ENCODE measurements at regions not wholly inside any gene's neighbourhood (a gene's known extent, or its start where the extent isn't known, plus 50 kb on each side); places are given as distances from the start of the nearest gene placed in this dataset.

DNA sequence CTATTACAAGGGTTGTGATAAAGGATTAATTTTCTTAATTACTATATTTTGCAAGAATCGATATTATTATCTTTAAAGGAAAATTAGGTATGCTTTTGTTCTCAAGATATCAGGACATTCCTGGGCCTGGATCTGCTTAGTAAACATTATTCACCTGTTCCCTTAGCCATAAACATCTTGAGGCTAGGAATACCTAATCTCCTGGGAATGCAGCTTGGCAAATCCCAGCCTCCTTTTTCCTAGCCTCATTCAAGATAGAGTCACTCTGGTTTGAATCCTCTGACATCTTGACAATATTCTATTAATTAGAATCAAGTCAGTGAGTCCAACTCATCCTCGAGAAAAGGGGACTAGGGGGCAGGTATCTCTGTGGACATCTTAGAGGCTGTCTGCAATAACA lies 327.1 kb downstream of the STIM2 start:
- intact Hi-C loops (cut with DNase I; ENCODE audit: low total_unique reads): no loop called here

DNA sequence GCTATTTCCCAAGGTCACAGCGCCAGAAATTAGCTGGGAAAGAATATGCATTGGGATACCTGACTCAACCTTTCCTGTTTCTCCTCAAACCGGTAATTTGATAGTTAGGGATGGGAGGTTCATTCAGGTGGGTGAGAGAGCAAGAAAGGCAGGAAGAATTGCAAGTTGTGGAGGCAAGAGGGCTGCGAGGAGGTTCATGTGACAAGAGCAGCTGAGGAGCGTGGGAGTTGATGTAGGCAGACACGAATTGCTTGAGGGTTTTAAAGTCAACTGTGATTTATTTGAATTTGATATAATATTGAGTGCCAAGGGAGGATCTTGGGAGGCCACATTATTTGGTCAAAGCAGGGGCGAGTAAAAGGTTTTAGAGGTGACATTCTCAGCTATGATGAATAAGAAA lies 329.0 kb downstream of the STIM2 start:
- intact Hi-C loops (cut with DNase I; ENCODE audit: low total_unique reads): no loop called here
- TF ChIP-seq POLR2A (IDR thresholded peaks at IDR 0.05): no peak
- TF ChIP-seq, protein P1, sequence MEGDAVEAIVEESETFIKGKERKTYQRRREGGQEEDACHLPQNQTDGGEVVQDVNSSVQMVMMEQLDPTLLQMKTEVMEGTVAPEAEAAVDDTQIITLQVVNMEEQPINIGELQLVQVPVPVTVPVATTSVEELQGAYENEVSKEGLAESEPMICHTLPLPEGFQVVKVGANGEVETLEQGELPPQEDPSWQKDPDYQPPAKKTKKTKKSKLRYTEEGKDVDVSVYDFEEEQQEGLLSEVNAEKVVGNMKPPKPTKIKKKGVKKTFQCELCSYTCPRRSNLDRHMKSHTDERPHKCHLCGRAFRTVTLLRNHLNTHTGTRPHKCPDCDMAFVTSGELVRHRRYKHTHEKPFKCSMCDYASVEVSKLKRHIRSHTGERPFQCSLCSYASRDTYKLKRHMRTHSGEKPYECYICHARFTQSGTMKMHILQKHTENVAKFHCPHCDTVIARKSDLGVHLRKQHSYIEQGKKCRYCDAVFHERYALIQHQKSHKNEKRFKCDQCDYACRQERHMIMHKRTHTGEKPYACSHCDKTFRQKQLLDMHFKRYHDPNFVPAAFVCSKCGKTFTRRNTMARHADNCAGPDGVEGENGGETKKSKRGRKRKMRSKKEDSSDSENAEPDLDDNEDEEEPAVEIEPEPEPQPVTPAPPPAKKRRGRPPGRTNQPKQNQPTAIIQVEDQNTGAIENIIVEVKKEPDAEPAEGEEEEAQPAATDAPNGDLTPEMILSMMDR (IDR thresholded peaks at IDR 0.05): no peak
- H3K4me3 ChIP-seq (ENCODE audit: low read depth, poor library complexity, severe bottlenecking): no peak overlapping the region
- DNase-seq (ENCODE audit: low spot score in 2 of 2): no peak
- 51 to 52% methylated on average over 6 of the region's 6 CpGs for WGBS, 2 donors

More for the DNA sequence above, 327.1 kb downstream of the STIM2 start:
- H3K4me3 ChIP-seq (ENCODE audit: low read depth, poor library complexity, severe bottlenecking): no peak overlapping the region
- TF ChIP-seq, protein P1 (IDR thresholded peaks at IDR 0.05): no peak
- TF ChIP-seq POLR2A (IDR thresholded peaks at IDR 0.05): no peak
- DNase-seq (ENCODE audit: low spot score in 2 of 2): no peak
- WGBS, 2 donors: 77 to 87% methylated on average over 2 of the region's 2 CpGs

DNA sequence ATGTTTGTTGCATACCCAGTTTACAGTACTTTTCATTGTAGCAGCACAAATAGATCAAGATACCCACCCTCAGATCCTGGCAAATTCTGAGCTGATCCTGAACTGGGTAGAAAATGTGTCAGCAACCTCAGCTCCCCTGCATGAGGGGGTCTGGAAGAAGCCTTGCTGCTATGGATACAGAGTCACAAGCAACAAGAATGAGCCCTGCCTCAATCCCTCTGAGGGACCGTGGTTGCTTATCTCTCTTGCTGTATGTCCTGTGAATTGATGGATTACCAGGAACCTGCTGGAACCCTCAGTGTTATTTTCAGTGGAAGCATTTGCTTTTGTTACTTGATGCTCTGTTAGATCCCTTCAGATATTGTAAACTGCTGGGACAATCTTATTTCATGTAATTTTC lies 331.0 kb downstream of the STIM2 start:
- TF ChIP-seq, protein P1 (IDR thresholded peaks at IDR 0.05): no peak
- TF ChIP-seq POLR2A (IDR thresholded peaks at IDR 0.05): no peak
- intact Hi-C loops (cut with DNase I; ENCODE audit: low total_unique reads): no loop called here
- DNase-seq (ENCODE audit: low spot score in 2 of 2): no peak
- 71 to 93% methylated on average over 1 of the region's 1 CpG for WGBS, 2 donors
- H3K4me3 ChIP-seq (ENCODE audit: low read depth, poor library complexity, severe bottlenecking): no peak overlapping the region

DNA sequence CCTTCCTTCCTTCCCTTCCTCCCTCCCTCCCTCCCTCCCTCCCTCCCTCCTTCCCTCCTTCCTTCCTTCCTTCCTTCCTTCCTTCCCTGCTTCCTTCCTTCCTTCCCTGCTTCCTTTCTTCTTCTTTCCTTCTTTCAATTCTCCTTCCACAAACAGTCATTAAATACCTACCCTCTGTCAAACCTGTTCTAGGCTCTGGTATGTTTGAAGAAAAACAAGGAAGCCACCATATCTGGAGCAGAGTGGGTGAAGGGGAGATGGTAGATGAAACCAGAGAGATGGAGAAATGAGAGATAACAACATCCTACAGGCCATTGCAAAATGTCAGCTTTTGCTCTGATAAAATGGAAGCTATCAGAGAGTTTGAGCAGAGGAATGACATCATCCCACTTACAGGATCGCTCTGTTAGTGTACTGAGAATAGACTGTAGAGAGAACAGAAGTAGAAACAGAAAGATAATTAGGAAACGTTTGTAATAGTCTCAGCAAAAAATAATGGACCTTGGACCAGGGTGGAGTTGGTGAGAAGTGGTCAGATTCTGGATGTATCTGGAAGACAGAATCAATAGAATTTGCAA lies 334.0 kb downstream of the STIM2 start:
- H3K4me3 ChIP-seq (ENCODE audit: low read depth, poor library complexity, severe bottlenecking): no peak overlapping the region
- DNase-seq (ENCODE audit: low spot score in 2 of 2): no peak
- TF ChIP-seq, protein P1 (IDR thresholded peaks at IDR 0.05): no peak
- TF ChIP-seq POLR2A (IDR thresholded peaks at IDR 0.05): no peak
- intact Hi-C loops (cut with DNase I; ENCODE audit: low total_unique reads): no loop called here
- 59 to 72% methylated on average over 2 of the region's 2 CpGs for WGBS, 2 donors

DNA sequence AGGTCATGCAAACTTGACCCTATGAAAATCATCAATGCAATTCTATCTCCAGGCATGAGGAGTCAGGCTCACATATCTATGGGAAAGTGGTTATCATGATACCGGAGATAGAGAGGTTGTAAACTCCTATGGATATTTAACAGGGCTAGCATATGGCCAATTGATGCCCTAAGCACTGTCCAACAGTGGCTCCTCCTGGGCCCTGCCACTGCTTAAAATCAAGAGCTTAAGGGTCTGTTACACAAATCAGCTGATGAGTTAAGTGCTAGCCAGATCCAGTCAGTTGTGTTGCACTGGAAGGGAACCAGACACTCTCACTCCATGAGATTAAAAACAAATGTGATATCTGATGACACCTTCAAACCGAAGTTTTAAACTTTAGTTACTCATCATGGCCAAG lies 337.6 kb downstream of the STIM2 start:
- intact Hi-C loops (cut with DNase I; ENCODE audit: low total_unique reads): no loop called here
- TF ChIP-seq, protein P1 (IDR thresholded peaks at IDR 0.05): no peak
- TF ChIP-seq POLR2A (IDR thresholded peaks at IDR 0.05): no peak
- 0 to 45% methylated on average over 2 of the region's 2 CpGs for WGBS, 2 donors
- no peak overlapping the region for H3K4me3 ChIP-seq (ENCODE audit: low read depth, poor library complexity, severe bottlenecking)
- no peak for DNase-seq (ENCODE audit: low spot score in 2 of 2)

DNA sequence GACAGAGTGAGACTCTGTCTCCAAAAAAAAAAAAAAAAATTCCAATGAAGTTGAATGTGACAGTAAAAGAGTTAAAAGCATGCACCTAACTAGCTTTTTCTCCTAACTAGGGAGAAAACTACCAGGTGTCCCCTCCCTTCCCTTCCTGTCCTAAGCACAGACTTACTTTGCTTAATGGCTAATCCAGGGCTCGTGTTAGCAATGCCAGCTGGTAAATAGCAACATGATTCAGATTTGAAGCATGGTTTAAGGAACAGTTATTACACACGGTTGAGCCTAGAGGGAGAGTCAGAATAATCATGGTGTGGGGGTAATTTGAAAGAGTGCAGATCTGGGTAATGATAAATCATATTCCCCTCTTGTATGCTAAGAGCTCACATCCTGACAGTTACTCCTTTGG lies 338.3 kb downstream of the STIM2 start:
- no peak for TF ChIP-seq POLR2A (IDR thresholded peaks at IDR 0.05)
- TF ChIP-seq, protein P1 (IDR thresholded peaks at IDR 0.05): no peak
- 46 to 59% methylated on average over 2 of the region's 2 CpGs for WGBS, 2 donors
- no peak overlapping the region for H3K4me3 ChIP-seq (ENCODE audit: low read depth, poor library complexity, severe bottlenecking)
- no peak for DNase-seq (ENCODE audit: low spot score in 2 of 2)
- intact Hi-C loops (cut with DNase I; ENCODE audit: low total_unique reads): no loop called here

Measured in lower leg skin (tissue), 4 donors.